ENCODE measurements at regions not wholly inside any gene's neighbourhood (a gene's known extent, or its start where the extent isn't known, plus 50 kb on each side); places are given as distances from the start of the nearest gene placed in this dataset.
"Not testable (repeated sequence)": the region's sequence is repeated elsewhere in the genome, so short reads cannot be mapped to it uniquely, and the experiment has no call there.

DNA sequence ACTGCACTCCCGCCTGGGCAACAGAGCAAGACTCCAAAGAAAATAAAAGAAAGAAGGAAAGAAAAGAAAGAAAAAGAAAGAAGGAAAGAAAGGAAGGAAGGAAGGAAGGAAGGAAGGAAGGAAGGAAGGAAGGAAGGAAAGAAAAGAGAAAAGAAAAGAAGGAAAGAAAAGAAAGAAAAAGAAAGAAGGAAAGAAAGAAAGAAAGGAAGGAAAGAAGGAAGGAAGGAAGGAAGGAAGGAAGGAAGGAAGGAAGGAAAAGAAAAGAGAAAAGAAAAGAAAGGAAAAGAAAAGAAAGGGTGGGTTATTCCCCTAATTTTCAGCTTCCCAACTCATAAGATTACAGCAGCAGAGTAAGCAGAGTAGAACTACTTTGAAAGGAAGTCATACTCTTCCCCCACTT is 64.4 kb downstream of the TMEM200C start:
- not testable (repeated sequence) for H3K9me3 ChIP-seq (ENCODE audit: low read length); H2AFZ ChIP-seq (ENCODE audit: low read depth, low read length); H3K4me1 ChIP-seq (ENCODE audit: insufficient read depth, low read length); H3K4me3 ChIP-seq (ENCODE audit: low read length); H3K36me3 ChIP-seq (ENCODE audit: insufficient read depth, low read length); H3K27me3 ChIP-seq (ENCODE audit: insufficient read depth, low read length)

DNA sequence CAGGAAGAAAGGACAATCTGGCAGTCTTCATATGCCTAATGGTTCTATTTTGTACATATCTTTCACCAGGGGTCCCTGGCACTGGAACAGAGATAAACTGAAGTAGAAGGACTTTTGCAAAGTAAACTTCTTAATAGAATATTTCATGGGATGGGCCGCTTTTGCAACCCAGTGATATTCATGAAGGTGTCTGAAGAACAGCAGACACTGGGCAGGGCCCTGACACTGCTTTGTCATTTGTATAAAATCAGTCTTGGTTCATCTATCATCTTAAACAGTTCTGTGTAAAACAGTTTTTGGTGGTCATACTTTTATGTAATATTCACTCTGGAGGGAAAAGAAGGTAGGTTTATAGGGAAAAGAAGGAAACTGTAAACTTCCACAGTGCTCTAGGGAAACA is 66.4 kb downstream of the TMEM200C start:
- H3K9me3 ChIP-seq (ENCODE audit: low read length), result no peaks in the 10 kb centered on the region
- H3K4me3 ChIP-seq (ENCODE audit: low read length), result no peak overlapping the region
- H3K4me1 ChIP-seq (ENCODE audit: insufficient read depth, low read length), result no peaks in the 10 kb centered on the region
- no peaks in the 10 kb centered on the region for H3K27me3 ChIP-seq (ENCODE audit: insufficient read depth, low read length)
- H3K36me3 ChIP-seq (ENCODE audit: insufficient read depth, low read length), result no peaks in the 10 kb centered on the region
- H2AFZ ChIP-seq (ENCODE audit: low read depth, low read length), result no peak overlapping the region

- Histone ChIP-seq H3K36me3 (ENCODE audit: insufficient read depth, low read length) (no peaks in the 10 kb centered on the region), H3K4me3 (ENCODE audit: low read length) (no peak overlapping the region), H3K27me3 (ENCODE audit: insufficient read depth, low read length) (no peaks in the 10 kb centered on the region), H2AFZ (ENCODE audit: low read depth, low read length) (no peak overlapping the region), H3K9me3 (ENCODE audit: low read length) (no peaks in the 10 kb centered on the region), H3K4me1 (ENCODE audit: insufficient read depth, low read length) (no peaks in the 10 kb centered on the region)
These were observed 69.7 kb downstream of the TMEM200C start for GRCh38 chr18:5825663-5826062.

DNA sequence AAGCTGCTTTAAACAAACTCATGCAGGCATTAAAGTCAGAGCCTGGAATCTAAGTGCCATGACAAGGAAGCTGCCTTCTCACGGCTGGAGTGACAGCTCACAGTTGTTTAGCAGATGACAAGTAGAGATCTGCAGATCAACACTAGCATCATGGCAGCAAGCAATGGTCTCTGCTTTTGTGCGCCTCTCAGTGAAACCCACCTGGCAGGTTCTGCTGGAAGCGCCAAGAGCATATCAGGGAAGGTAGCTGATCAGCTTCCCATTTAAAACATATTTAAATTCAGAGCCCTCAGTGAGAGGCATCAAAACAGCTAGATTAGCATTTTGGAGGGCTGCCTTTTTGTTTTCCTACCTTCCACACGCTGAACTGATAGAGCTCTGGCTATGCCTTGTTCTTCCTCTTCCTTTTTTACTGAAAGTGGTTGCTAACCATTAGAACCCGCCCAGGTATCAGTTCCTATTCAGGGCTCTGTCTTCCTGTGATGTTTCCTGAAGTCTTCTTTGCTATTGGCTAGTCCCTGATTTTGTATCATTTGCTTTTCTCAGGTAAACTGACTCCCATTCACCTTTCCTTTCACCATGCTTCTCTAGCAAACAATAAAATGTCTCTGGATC is 70.8 kb downstream of the TMEM200C start:
- Histone ChIP-seq H3K36me3 (ENCODE audit: insufficient read depth, low read length) (no peaks in the 10 kb centered on the region), H2AFZ (ENCODE audit: low read depth, low read length) (no peak overlapping the region), H3K27me3 (ENCODE audit: insufficient read depth, low read length) (no peaks in the 10 kb centered on the region), H3K4me3 (ENCODE audit: low read length) (no peak overlapping the region), H3K4me1 (ENCODE audit: insufficient read depth, low read length) (no peaks in the 10 kb centered on the region), H3K9me3 (ENCODE audit: low read length) (no peaks in the 10 kb centered on the region)

GRCh38 chr18:5817816-5818215 is 77.5 kb downstream of the TMEM200C start:
- H3K4me3 ChIP-seq (ENCODE audit: low read length), result no peak overlapping the region
- no peaks in the 10 kb centered on the region for H3K36me3 ChIP-seq (ENCODE audit: insufficient read depth, low read length)
- H3K9me3 ChIP-seq (ENCODE audit: low read length), result no peaks in the 10 kb centered on the region
- no peaks in the 10 kb centered on the region for H3K27me3 ChIP-seq (ENCODE audit: insufficient read depth, low read length)
- H3K4me1 ChIP-seq (ENCODE audit: insufficient read depth, low read length), result no peaks in the 10 kb centered on the region
- no peak overlapping the region for H2AFZ ChIP-seq (ENCODE audit: low read depth, low read length)

- H2AFZ ChIP-seq (ENCODE audit: low read depth, low read length), result no peak overlapping the region
- H3K36me3 ChIP-seq (ENCODE audit: insufficient read depth, low read length), result no peaks in the 10 kb centered on the region
- peaks cover 3% of the 10 kb centered on the region for H3K9me3 ChIP-seq (ENCODE audit: low read length)
- H3K27me3 ChIP-seq (ENCODE audit: insufficient read depth, low read length), result no peaks in the 10 kb centered on the region
- no peak overlapping the region for H3K4me3 ChIP-seq (ENCODE audit: low read length)
- no peaks in the 10 kb centered on the region for H3K4me1 ChIP-seq (ENCODE audit: insufficient read depth, low read length)
These were observed 88.5 kb downstream of the TMEM200C start for GRCh38 chr18:5806860-5807259.

GRCh38 chr18:5787936-5788335 is 107.4 kb downstream of the TMEM200C start:
- Histone ChIP-seq H3K27me3 (ENCODE audit: insufficient read depth, low read length) (no peaks in the 10 kb centered on the region), H3K4me3 (ENCODE audit: low read length) (no peak overlapping the region), H3K36me3 (ENCODE audit: insufficient read depth, low read length) (no peaks in the 10 kb centered on the region), H3K9me3 (ENCODE audit: low read length) (no peaks in the 10 kb centered on the region), H2AFZ (ENCODE audit: low read depth, low read length) (no peak overlapping the region), H3K4me1 (ENCODE audit: insufficient read depth, low read length) (no peaks in the 10 kb centered on the region)

- Histone ChIP-seq H2AFZ (ENCODE audit: low read depth, low read length) (no peak overlapping the region), H3K27me3 (ENCODE audit: insufficient read depth, low read length) (no peaks in the 10 kb centered on the region), H3K4me1 (ENCODE audit: insufficient read depth, low read length) (no peaks in the 10 kb centered on the region), H3K9me3 (ENCODE audit: low read length) (no peaks in the 10 kb centered on the region), H3K36me3 (ENCODE audit: insufficient read depth, low read length) (no peaks in the 10 kb centered on the region), H3K4me3 (ENCODE audit: low read length) (no peak overlapping the region)
These were observed 115.4 kb downstream of the TMEM200C start for GRCh38 chr18:5779922-5780321.

- peaks cover 8% of the 10 kb centered on the region for H3K27me3 ChIP-seq (ENCODE audit: insufficient read depth, low read length)
- H3K4me3 ChIP-seq (ENCODE audit: low read length), result no peak overlapping the region
- H3K9me3 ChIP-seq (ENCODE audit: low read length), result no peaks in the 10 kb centered on the region
- no peaks in the 10 kb centered on the region for H3K4me1 ChIP-seq (ENCODE audit: insufficient read depth, low read length)
- H2AFZ ChIP-seq (ENCODE audit: low read depth, low read length), result no peak overlapping the region
- H3K36me3 ChIP-seq (ENCODE audit: insufficient read depth, low read length), result no peaks in the 10 kb centered on the region
These were observed 122.8 kb downstream of the TMEM200C start for GRCh38 chr18:5772306-5773105.

- Histone ChIP-seq H3K4me1 (ENCODE audit: insufficient read depth, low read length) (no peaks in the 10 kb centered on the region), H2AFZ (ENCODE audit: low read depth, low read length) (no peak overlapping the region), H3K4me3 (ENCODE audit: low read length) (no peak overlapping the region), H3K27me3 (ENCODE audit: insufficient read depth, low read length) (peaks cover 8% of the 10 kb centered on the region), H3K9me3 (ENCODE audit: low read length) (no peaks in the 10 kb centered on the region), H3K36me3 (ENCODE audit: insufficient read depth, low read length) (no peaks in the 10 kb centered on the region)
These were observed 124.0 kb downstream of the TMEM200C start for GRCh38 chr18:5771343-5771742.

- H3K27me3 ChIP-seq (ENCODE audit: insufficient read depth, low read length), result peaks cover 8% of the 10 kb centered on the region
- no peaks in the 10 kb centered on the region for H3K9me3 ChIP-seq (ENCODE audit: low read length)
- H3K4me1 ChIP-seq (ENCODE audit: insufficient read depth, low read length), result no peaks in the 10 kb centered on the region
- no peaks in the 10 kb centered on the region for H3K36me3 ChIP-seq (ENCODE audit: insufficient read depth, low read length)
- no peak overlapping the region for H2AFZ ChIP-seq (ENCODE audit: low read depth, low read length)
- no peak overlapping the region for H3K4me3 ChIP-seq (ENCODE audit: low read length)
These were observed 125.1 kb downstream of the TMEM200C start for GRCh38 chr18:5770176-5770575.

GRCh38 chr18:5768454-5768853 is 126.9 kb downstream of the TMEM200C start:
- Histone ChIP-seq H3K4me1 (ENCODE audit: insufficient read depth, low read length) (no peaks in the 10 kb centered on the region), H3K9me3 (ENCODE audit: low read length) (no peaks in the 10 kb centered on the region), H3K4me3 (ENCODE audit: low read length) (no peak overlapping the region), H3K27me3 (ENCODE audit: insufficient read depth, low read length) (peaks cover 8% of the 10 kb centered on the region), H2AFZ (ENCODE audit: low read depth, low read length) (no peak overlapping the region), H3K36me3 (ENCODE audit: insufficient read depth, low read length) (no peaks in the 10 kb centered on the region)

- Histone ChIP-seq H3K4me3 (ENCODE audit: low read length) (no peak overlapping the region), H3K9me3 (ENCODE audit: low read length) (no peaks in the 10 kb centered on the region), H2AFZ (ENCODE audit: low read depth, low read length) (no peak overlapping the region), H3K27me3 (ENCODE audit: insufficient read depth, low read length) (no peaks in the 10 kb centered on the region), H3K36me3 (ENCODE audit: insufficient read depth, low read length) (no peaks in the 10 kb centered on the region), H3K4me1 (ENCODE audit: insufficient read depth, low read length) (no peaks in the 10 kb centered on the region)
These were observed 136.1 kb downstream of the TMEM200C start for GRCh38 chr18:5759194-5759593.

GRCh38 chr18:5756823-5757222 is 138.5 kb downstream of the TMEM200C start:
- H3K36me3 ChIP-seq (ENCODE audit: insufficient read depth, low read length), result no peaks in the 10 kb centered on the region
- no peak overlapping the region for H3K4me3 ChIP-seq (ENCODE audit: low read length)
- H2AFZ ChIP-seq (ENCODE audit: low read depth, low read length), result no peak overlapping the region
- no peaks in the 10 kb centered on the region for H3K27me3 ChIP-seq (ENCODE audit: insufficient read depth, low read length)
- no peaks in the 10 kb centered on the region for H3K9me3 ChIP-seq (ENCODE audit: low read length)
- H3K4me1 ChIP-seq (ENCODE audit: insufficient read depth, low read length), result no peaks in the 10 kb centered on the region
